Right cardiac atrium (tissue), 5 donors: ENCODE measurements at regions not wholly inside any gene's neighbourhood (a gene's known extent, or its start where the extent isn't known, plus 50 kb on each side); places are given as distances from the start of the nearest gene placed in this dataset.

Source experiments
- ATAC-seq, 2 donors: fragments of 200-7000 bp; cut with Tn5 transposase; one replicate each; pipeline versions ENCODE4 v1.8.0 to v1.9.1; 2020; ENCODE audit warnings: moderate library complexity in 2 of 2, mild to moderate bottlenecking in 1 of 2
- DNase-seq, 3 donors: peaks; one replicate each; pipeline ENCODE4 v3.0.0-alpha.2; 2020
- H3K27ac ChIP-seq: one replicate; pipeline ENCODE4 v1.5.1; 2013; ENCODE audit warnings: mild to moderate bottlenecking, low read length, control low read depth, moderate library complexity
- H3K27me3 ChIP-seq: one replicate; pipeline ENCODE4 v1.6.1; 2013; ENCODE audit not compliant: control insufficient read depth, insufficient read depth
- H3K4me1 ChIP-seq: one replicate; pipeline ENCODE4 v1.6.1; 2013; ENCODE audit warnings: low read length; ENCODE audit not compliant: control insufficient read depth, insufficient read depth
- H3K4me3 ChIP-seq: one replicate; pipeline ENCODE4 v1.5.1; 2013; ENCODE audit warnings: low read length, control low read depth
- H3K9me3 ChIP-seq: one replicate; pipeline ENCODE4 v1.6.1; 2013; ENCODE audit warnings: low read length; ENCODE audit not compliant: control insufficient read depth
- WGBS: extraction: QIAGEN DNeasy Blood & Tissue Kit; methylation state at CpG from one replicate; pipeline ENCODE4 v1.1.7; 2013; 5-methylcytosine and 5-hydroxymethylcytosine counted together
- intact Hi-C, 4 donors: fragments of 100-400 bp; cut with DNase I; formaldehyde crosslinking; loops; one replicate each; pipeline versions ENCODE4 v1.11.0 to v1.14.0; 2022 to 2023
- donor health status: healthy with polysubstance abuse.
- donor health status: DM: no; HTN: yes; CAD: no.
- donor health status: DM: no; HTN: no; CAD: no.
- donor health status: DM: no; HTN: yes; CAD: no; lungs with severe emphysema.
- donor health status: DM: yes; HTN: yes; CAD: no.

DNA sequence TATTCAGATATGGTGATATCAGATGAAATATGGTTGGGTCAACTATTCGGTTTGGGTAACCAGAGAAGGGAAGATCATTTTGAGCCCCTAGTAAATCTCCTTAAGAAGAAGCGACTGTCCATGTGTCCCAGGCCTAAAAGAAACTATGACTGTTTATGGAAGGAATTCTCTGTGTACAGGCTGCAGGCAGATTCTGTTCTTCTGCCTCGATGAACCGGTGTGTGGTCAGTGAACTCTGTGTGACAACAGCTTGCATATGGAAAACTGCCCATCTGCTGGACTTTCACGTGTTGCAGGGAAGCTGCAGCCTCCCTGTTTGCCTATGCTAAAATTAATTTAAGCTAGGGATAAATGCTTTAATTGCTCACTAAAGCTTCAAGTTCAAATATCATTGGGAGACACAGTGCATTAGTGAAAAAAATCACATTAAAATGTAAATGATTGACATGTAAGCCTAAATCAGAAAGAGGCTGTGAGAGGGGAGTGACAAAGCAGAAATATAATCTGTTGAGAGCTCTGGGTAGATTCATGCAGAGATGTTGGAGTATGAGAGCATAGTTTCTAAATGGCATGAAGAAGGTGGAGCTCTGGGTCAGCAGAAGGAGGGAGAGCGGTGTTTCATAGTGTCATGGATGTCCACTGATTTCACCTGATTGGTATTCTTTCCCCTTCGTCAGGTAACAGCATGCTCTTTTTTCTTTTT is 65.4 kb upstream of the PFN2 start:
- WGBS: 73% methylated on average over 7 of the region's 7 CpGs
- intact Hi-C loops: no loop called here
- no peak for ATAC-seq
- no peak for DNase-seq
- no peak overlapping the region for H3K4me3 ChIP-seq
- no peaks in the 10 kb centered on the region for H3K9me3 ChIP-seq
- H3K27me3 ChIP-seq: no peaks in the 10 kb centered on the region
- no peaks in the 10 kb centered on the region for H3K4me1 ChIP-seq
- H3K27ac ChIP-seq: no peak overlapping the region

DNA sequence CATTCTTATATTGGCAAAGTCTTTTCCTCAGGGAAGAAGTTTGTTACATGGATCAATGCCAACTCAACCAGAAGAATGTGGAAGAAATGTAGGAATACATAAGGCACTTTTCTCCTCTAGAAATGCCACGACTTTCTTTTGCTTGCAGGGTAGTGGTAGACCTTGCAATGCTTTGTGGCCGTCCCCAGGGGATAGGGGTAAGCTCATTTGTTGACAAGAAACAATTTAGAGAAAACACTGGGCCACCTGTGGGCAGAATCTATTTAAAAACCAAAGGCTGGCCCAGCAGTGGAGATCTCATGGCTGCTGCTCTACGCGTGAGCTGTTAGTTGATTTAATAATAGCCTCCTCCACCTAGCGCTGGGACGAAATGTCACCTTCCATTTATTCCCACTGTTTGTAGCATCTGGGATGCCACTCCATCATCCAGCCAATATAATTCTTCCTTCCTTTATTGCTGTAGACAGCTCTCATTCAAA is 64.6 kb upstream of the PFN2 start:
- no peak overlapping the region for H3K4me3 ChIP-seq
- H3K27ac ChIP-seq: no peak overlapping the region
- WGBS: 65% methylated on average over 6 of the region's 6 CpGs

DNA sequence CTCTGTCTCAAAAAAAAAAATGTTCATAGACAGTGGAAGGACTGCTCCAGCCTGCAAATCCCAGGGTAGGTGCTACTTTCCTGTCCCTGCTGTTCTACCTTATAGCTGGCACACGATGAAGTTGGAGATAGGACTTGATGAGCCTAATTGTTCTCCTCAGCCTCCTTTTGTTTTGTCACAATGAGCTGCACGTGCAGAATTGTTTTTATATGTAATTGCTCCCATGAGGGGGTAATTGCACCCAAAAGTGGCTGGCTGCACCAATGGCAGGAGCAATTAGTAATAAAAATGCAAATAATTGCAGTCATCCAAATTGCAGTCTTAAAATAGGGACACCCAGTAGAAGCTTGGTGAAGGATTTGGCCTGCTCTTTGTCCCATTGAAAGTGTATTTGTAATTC is 63.0 kb upstream of the PFN2 start:
- no peaks in the 10 kb centered on the region for H3K27me3 ChIP-seq
- no peak overlapping the region for H3K27ac ChIP-seq
- DNase-seq (no peak), ATAC-seq (no peak)
- intact Hi-C loops: no loop called here
- WGBS: 45% methylated on average over 2 of the region's 2 CpGs
- no peaks in the 10 kb centered on the region for H3K9me3 ChIP-seq
- no peak overlapping the region for H3K4me3 ChIP-seq
- no peaks in the 10 kb centered on the region for H3K4me1 ChIP-seq

More for the DNA sequence above, 64.6 kb upstream of the PFN2 start:
- intact Hi-C loops: no loop called here
- H3K9me3 ChIP-seq: no peaks in the 10 kb centered on the region
- ATAC-seq (peak; percentile 16 to 47), DNase-seq (no peak)
- H3K4me1 ChIP-seq: no peaks in the 10 kb centered on the region
- H3K27me3 ChIP-seq: no peaks in the 10 kb centered on the region

DNA sequence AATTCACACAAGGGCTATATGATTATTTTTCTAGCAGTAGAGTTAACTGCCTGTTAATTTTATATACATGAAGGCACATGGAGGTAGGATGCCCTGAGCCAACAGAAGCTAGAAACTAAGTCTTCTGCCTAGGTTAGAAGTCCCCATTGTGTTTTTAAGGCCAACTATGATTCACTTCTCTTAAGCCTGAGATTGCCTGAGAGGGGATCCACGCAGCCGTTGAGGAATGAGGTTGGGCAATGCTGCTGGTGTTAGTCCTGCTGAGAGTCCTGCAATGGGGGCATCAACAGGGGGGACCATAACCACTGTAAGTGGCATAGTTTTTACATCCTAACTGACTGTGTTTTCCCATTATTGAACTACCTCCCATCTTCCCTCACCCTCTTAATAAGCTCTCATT is 60.1 kb upstream of the PFN2 start:
- intact Hi-C loops: no loop called here
- ATAC-seq: no peak

DNA sequence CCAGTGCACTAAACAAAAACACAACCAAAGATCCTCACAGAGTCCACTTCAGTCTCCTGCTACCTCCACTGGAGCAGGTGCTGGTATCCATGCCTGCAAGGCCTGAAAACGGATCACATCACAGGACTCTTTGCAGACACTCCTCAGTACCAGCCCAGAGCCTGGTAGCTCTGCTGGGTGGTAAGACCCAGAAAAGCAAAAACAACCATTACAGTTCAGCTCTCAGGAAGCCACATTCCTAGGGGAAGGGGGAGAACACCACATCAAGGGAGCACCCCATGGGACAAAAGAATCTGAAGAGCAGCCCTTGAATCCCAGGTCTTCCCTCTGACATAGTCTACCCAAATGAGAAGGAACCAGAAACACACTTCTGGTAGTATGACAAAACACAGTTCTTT is 52.5 kb upstream of the PFN2 start:
- no peaks in the 10 kb centered on the region for H3K27me3 ChIP-seq
- DNase-seq (no peak), ATAC-seq (no peak)
- no peak overlapping the region for H3K27ac ChIP-seq
- H3K9me3 ChIP-seq: no peaks in the 10 kb centered on the region
- intact Hi-C loops: no loop called here
- WGBS: 76% methylated on average over 1 of the region's 1 CpG
- H3K4me3 ChIP-seq: no peak overlapping the region
- H3K4me1 ChIP-seq: no peaks in the 10 kb centered on the region

More for the DNA sequence above, 60.1 kb upstream of the PFN2 start:
- WGBS: 87% methylated on average over 2 of the region's 2 CpGs
- Histone ChIP-seq H3K4me1 (no peaks in the 10 kb centered on the region), H3K27me3 (no peaks in the 10 kb centered on the region), H3K9me3 (no peaks in the 10 kb centered on the region), H3K4me3 (no peak overlapping the region), H3K27ac (no peak overlapping the region)
- no peak for DNase-seq

DNA sequence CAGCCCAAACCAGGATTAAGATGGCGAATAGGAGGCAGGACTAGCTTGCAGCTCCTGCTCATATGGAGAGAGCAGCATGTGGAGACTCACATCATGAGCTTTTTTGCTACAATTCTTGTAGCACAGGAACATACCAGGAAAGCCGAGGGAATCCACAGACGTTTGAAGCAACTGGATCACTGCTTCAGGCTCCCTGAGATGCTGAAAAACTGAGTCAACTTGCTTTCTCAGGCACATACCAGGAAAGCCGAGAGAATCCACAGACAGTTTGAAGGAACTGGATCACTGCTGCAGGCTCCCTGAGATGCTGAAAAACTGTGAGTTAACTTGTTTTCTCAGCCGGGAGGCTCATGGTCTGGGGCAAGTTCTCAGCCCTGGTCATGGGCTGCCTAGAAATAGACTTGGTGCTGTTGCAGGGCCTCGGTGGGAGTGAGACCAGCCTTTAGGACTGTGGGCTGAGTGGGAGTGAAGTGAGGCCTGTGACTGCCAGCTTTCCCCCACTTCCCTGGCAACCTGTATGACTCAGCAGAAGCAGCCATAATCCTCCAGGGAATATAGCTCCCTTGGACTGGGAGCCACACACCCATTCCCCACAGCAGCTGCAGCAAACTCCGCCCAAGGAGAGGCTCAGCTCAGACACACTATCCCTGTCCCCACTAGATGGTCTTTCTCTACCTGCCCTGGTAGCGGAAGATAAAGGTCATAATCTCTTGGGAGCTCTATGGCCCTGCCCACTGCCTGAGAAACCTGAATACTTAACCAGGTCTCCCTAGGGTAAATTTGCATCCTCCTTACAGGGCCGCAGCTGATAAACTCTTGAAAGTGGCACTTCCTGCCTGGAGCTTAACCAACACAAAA is 51.9 kb upstream of the PFN2 start:
- H3K9me3 ChIP-seq: no peaks in the 10 kb centered on the region
- 81% methylated on average over 9 of the region's 9 CpGs for whole genome bisulfite sequencing
- no peak for ATAC-seq
- H3K4me1 ChIP-seq: no peaks in the 10 kb centered on the region
- H3K27me3 ChIP-seq: no peaks in the 10 kb centered on the region
- no peak overlapping the region for H3K27ac ChIP-seq
- no peak overlapping the region for H3K4me3 ChIP-seq
- intact Hi-C loops: no loop called here
- DNase-seq: no peak

DNA sequence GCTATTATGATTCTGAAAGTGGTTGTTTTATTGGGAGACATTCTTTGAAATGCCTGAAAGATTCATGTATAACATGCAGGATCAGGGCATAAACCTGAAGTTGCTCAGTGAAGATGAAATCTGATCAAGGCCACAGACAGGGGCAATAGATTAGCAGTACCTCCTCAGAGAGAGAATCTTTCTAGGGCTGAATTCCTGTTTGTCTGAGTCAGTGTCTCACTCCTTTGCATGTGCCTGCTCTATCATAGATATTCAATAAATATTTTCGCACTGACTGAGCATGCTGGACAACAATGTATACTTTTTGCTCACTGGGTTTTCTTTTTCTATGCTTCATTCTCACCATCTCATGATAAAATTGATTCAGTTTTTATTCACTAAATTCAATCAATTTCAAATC is 49.8 kb upstream of the PFN2 start:
- DNase-seq: no peak
- Histone ChIP-seq H3K4me1 (no peaks in the 10 kb centered on the region), H3K27ac (no peak overlapping the region), H3K4me3 (no peak overlapping the region), H3K9me3 (no peaks in the 10 kb centered on the region), H3K27me3 (no peaks in the 10 kb centered on the region)
- ATAC-seq: no peak
- intact Hi-C loops: no loop called here
- 94% methylated on average over 1 of the region's 1 CpG for WGBS
